GM19328 (cell line): ENCODE measurements at regions not wholly inside any gene's neighbourhood (a gene's known extent, or its start where the extent isn't known, plus 50 kb on each side); places are given as distances from the start of the nearest gene placed in this dataset.

Source experiments
- ATAC-seq: cut with Tn5 transposase; IDR thresholded peaks from one replicate; pipeline ENCODE4 v1.9.1; 2021; ENCODE audit warnings: mild to moderate bottlenecking, moderate library complexity; ENCODE audit not compliant: unreplicated experiment

- ATAC-seq, result no peak
Measured at GRCh38 chr2:43109261-43109743, 117.1 kb downstream of the ZFP36L2 start.

GRCh38 chr2:43107679-43108078 is 118.7 kb downstream of the ZFP36L2 start:
- no peak for ATAC-seq

- no peak for ATAC-seq
Measured at GRCh38 chr2:43106559-43107527, 119.6 kb downstream of the ZFP36L2 start.

- ATAC-seq, result no peak
Measured at GRCh38 chr2:43105586-43106558, 120.5 kb downstream of the ZFP36L2 start.

- no peak for ATAC-seq
Measured at GRCh38 chr2:43104763-43105162, 121.6 kb downstream of the ZFP36L2 start.

GRCh38 chr2:43104106-43104505 is 122.3 kb downstream of the ZFP36L2 start:
- ATAC-seq, result no peak

- no peak for ATAC-seq
Measured at GRCh38 chr2:43103093-43103404, 123.4 kb downstream of the ZFP36L2 start.

- ATAC-seq, result no peak
Measured at GRCh38 chr2:43102366-43103092, 123.9 kb downstream of the ZFP36L2 start.

- ATAC-seq, result no peak
Measured at GRCh38 chr2:43101751-43102150, 124.7 kb downstream of the ZFP36L2 start.

GRCh38 chr2:43100883-43101662 is 125.3 kb downstream of the ZFP36L2 start:
- ATAC-seq, result no peak

GRCh38 chr2:43100362-43100882 is 126.0 kb downstream of the ZFP36L2 start:
- no peak for ATAC-seq

- no peak for ATAC-seq
Measured at GRCh38 chr2:43099797-43100196, 126.6 kb downstream of the ZFP36L2 start.

GRCh38 chr2:43098539-43098938 is 127.9 kb downstream of the ZFP36L2 start:
- no peak for ATAC-seq

GRCh38 chr2:43097644-43098408 is 128.6 kb downstream of the ZFP36L2 start:
- ATAC-seq, result no peak

GRCh38 chr2:43095533-43096295 is 130.7 kb downstream of the ZFP36L2 start:
- ATAC-seq, result no peak

GRCh38 chr2:43092520-43093179 is 133.8 kb downstream of the ZFP36L2 start:
- ATAC-seq, result no peak

GRCh38 chr2:43090317-43090716 is 136.1 kb downstream of the ZFP36L2 start:
- ATAC-seq, result no peak
